Endodermal cell (in vitro differentiated cells): ENCODE measurements at regions not wholly inside any gene's neighbourhood (a gene's known extent, or its start where the extent isn't known, plus 50 kb on each side); places are given as distances from the start of the nearest gene placed in this dataset.

Experiments
- DNase-seq: peaks from one replicate; pipeline ENCODE4 v3.0.0-alpha.2; 2017
- H3K27ac ChIP-seq: 2 replicates; pipeline ENCODE4 v1.5.1; 2013; ENCODE audit warnings: mild to moderate bottlenecking, low read depth, low read length, moderate library complexity
- H3K27me3 ChIP-seq: 2 replicates; pipeline ENCODE4 v1.6.1; 2013; ENCODE audit warnings: mild to moderate bottlenecking, low read length, moderate library complexity; ENCODE audit not compliant: insufficient read depth, control insufficient read depth, poor library complexity, severe bottlenecking
- H3K36me3 ChIP-seq: 2 replicates; pipeline ENCODE4 v1.7.0; 2013; ENCODE audit warnings: mild to moderate bottlenecking, low read length, moderate library complexity; ENCODE audit not compliant: control insufficient read depth, insufficient read depth
- H3K4me1 ChIP-seq: one replicate; pipeline ENCODE4 v1.7.0; 2013; ENCODE audit warnings: low read length; ENCODE audit not compliant: control insufficient read depth, insufficient read depth
- H3K4me3 ChIP-seq: 2 replicates; pipeline ENCODE4 v1.5.1; 2013; ENCODE audit warnings: mild to moderate bottlenecking, low read length, moderate library complexity
- H3K9ac ChIP-seq: 2 replicates; pipeline ENCODE4 v1.6.1; 2013; ENCODE audit warnings: mild to moderate bottlenecking, low read length, moderate library complexity; ENCODE audit not compliant: poor library complexity, severe bottlenecking; ENCODE audit errors: extremely low read depth
- H3K9me3 ChIP-seq: 2 replicates; pipeline ENCODE4 v1.6.1; 2013; ENCODE audit warnings: mild to moderate bottlenecking, low read length, moderate library complexity; ENCODE audit not compliant: control insufficient read depth
- H3K27ac Mint-ChIP-seq: 2 replicates; pipeline ENCODE4 v1.8.0; 2020; ENCODE audit warnings: mixed read lengths
- H3K27me3 Mint-ChIP-seq: 2 replicates; pipeline ENCODE4 v1.8.0; 2021; ENCODE audit warnings: mild to moderate bottlenecking, mixed read lengths; ENCODE audit not compliant: insufficient read depth
- H3K36me3 Mint-ChIP-seq: 2 replicates; pipeline ENCODE4 v1.8.0; 2020; ENCODE audit warnings: low read depth, mixed read lengths
- H3K4me1 Mint-ChIP-seq: 2 replicates; pipeline ENCODE4 v1.8.0; 2020; ENCODE audit warnings: mixed read lengths
- H3K4me3 Mint-ChIP-seq: 2 replicates; pipeline ENCODE4 v1.8.0; 2020; ENCODE audit warnings: mild to moderate bottlenecking, moderate library complexity, mixed read lengths
- H3K9me3 Mint-ChIP-seq: 2 replicates; pipeline ENCODE4 v1.8.0; 2020; ENCODE audit warnings: mild to moderate bottlenecking, mixed read lengths
- CTCF ChIP-seq: fragments of 200-600 bp; sonication (generic); conservative IDR thresholded peaks from 2 replicates; pipeline ENCODE4 v1.5.0; 2021; ENCODE audit warnings: antibody characterized with exemption, mild to moderate bottlenecking
- WGBS, 2 experiments: methylation state at CpG; one replicate each; pipeline versions ENCODE4 v1.1.5 to v1.1.7; 2013; ENCODE audit warnings: missing lambda C conversion rate in 2 of 2, mixed read lengths in 1 of 2; ENCODE audit not compliant: insufficient coverage in 1 of 2, insufficient read length in 1 of 2; 5-methylcytosine and 5-hydroxymethylcytosine counted together

DNA sequence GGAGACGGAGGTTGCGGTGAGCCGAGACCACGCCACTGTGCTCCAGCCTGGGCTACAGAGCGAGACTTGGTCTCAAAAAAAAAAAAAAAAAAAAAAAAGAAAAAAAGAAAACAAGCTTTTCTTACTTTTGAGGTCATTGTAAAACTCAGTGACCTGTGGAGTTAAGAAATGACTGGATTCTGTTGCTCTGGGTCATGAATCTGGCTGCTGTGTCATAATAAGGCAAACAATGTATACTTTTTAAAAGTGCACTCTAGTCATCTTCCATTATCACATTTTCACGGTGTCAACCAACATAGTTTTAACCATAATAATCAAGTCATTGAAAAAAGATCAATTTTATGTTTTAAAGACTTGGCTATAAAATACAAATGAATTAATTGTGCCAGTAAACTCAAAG, 1186.6 kb downstream of the DIAPH3 start:
- Histone ChIP-seq H3K27me3 (no peaks in the 10 kb centered on the region), H3K9me3 (no peaks in the 10 kb centered on the region), H3K4me1 (peaks cover 13% of the 10 kb centered on the region), H3K36me3 (no peaks in the 10 kb centered on the region), H3K27ac (no peak overlapping the region), H3K9ac (no peak overlapping the region), H3K4me3 (no peak overlapping the region)
- DNase-seq: no peak
- H3K4me1 Mint-ChIP-seq: peaks cover 15% of the 10 kb centered on the region
- 84 to 98% methylated on average over 4 to 5 of the region's 6 CpGs for WGBS, 2 experiments
- peaks cover 2% of the 10 kb centered on the region for H3K9me3 Mint-ChIP-seq
- no peak overlapping the region for H3K4me3 Mint-ChIP-seq
- TF ChIP-seq CTCF: no peak
- H3K27me3 Mint-ChIP-seq: no peaks in the 10 kb centered on the region
- no peak overlapping the region for H3K27ac Mint-ChIP-seq
- no peaks in the 10 kb centered on the region for H3K36me3 Mint-ChIP-seq

GRCh38 chr13:58978331-58978730, 1185.4 kb downstream of the DIAPH3 start:
- 92% methylated on average over 1 of the region's 1 CpG; no CpG with 5 or more reads in 1 of the 2 experiments for WGBS, 2 experiments
- Histone ChIP-seq H3K4me1 (peaks cover 8% of the 10 kb centered on the region), H3K27ac (no peak overlapping the region), H3K9me3 (peaks cover 7% of the 10 kb centered on the region), H3K27me3 (no peaks in the 10 kb centered on the region), H3K4me3 (no peak overlapping the region), H3K36me3 (no peaks in the 10 kb centered on the region), H3K9ac (no peak overlapping the region)
- Mint-ChIP-seq H3K27me3 (no peaks in the 10 kb centered on the region), H3K36me3 (no peaks in the 10 kb centered on the region), H3K27ac (no peak overlapping the region), H3K4me3 (no peak overlapping the region), H3K9me3 (peaks cover 15% of the 10 kb centered on the region), H3K4me1 (peaks cover 8% of the 10 kb centered on the region)
- no peak for DNase-seq
- TF ChIP-seq CTCF: no peak

DNA sequence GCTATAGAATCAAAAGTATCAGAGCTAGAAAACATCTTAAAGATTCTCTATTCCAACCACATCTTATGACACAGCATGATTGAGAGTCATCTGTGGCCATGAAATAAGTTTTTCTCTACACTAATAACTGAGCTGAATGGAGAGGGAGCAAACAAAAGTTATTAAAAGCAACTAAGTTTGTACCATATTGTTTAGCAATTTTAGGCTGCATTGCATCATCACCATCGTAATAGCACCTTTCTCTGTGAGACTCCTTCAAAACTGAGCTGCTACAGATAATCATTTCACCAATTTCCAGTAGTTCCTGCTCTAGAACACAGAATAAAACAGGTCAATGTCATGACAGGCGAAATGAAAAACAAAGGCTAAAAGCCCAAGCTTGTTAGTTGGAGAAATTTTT, 1183.9 kb downstream of the DIAPH3 start:
- WGBS, 2 experiments: 86 to 89% methylated on average over 1 to 2 of the region's 2 CpGs
- peaks cover 24% of the 10 kb centered on the region for H3K9me3 Mint-ChIP-seq
- Histone ChIP-seq H3K36me3 (no peaks in the 10 kb centered on the region), H3K9me3 (peaks cover 9% of the 10 kb centered on the region), H3K9ac (no peak overlapping the region), H3K27ac (no peak overlapping the region), H3K4me3 (no peak overlapping the region), H3K4me1 (no peaks in the 10 kb centered on the region), H3K27me3 (no peaks in the 10 kb centered on the region)
- H3K4me1 Mint-ChIP-seq: no peaks in the 10 kb centered on the region
- H3K27me3 Mint-ChIP-seq: no peaks in the 10 kb centered on the region
- H3K36me3 Mint-ChIP-seq: peaks cover 1% of the 10 kb centered on the region
- TF ChIP-seq CTCF: no peak
- DNase-seq: no peak
- H3K27ac Mint-ChIP-seq: no peak overlapping the region
- no peak overlapping the region for H3K4me3 Mint-ChIP-seq
